ENCODE measurements at regions not wholly inside any gene's neighbourhood (a gene's known extent, or its start where the extent isn't known, plus 50 kb on each side); places are given as distances from the start of the nearest gene placed in this dataset.

- Mint-ChIP-seq H3K4me3 (no peak overlapping the region), H3K4me1 (ENCODE audit: low read depth) (no peaks in the 10 kb centered on the region), H3K36me3 (ENCODE audit: insufficient read depth) (no peaks in the 10 kb centered on the region), H3K9me3 (no peaks in the 10 kb centered on the region), H3K27me3 (ENCODE audit: low read depth) (peaks cover 23% of the 10 kb centered on the region)
- DNase-seq, result no peak
- ATAC-seq, result no peak
These were observed 412.4 kb downstream of the MTX2 start for GRCh38 chr2:176681584-176682115.

- Mint-ChIP-seq H3K36me3 (ENCODE audit: insufficient read depth) (no peaks in the 10 kb centered on the region), H3K4me3 (no peak overlapping the region), H3K4me1 (ENCODE audit: low read depth) (no peaks in the 10 kb centered on the region), H3K9me3 (no peaks in the 10 kb centered on the region), H3K27me3 (ENCODE audit: low read depth) (peaks cover 23% of the 10 kb centered on the region)
- no peak for ATAC-seq
- no peak for DNase-seq
These were observed 413.0 kb downstream of the MTX2 start for GRCh38 chr2:176682278-176682677.

- H3K27me3 Mint-ChIP-seq (ENCODE audit: low read depth), result peaks cover 27% of the 10 kb centered on the region
These were observed 414.4 kb downstream of the MTX2 start for GRCh38 chr2:176683618-176684111.

GRCh38 chr2:176685908-176686307 lies 416.7 kb downstream of the MTX2 start:
- Mint-ChIP-seq H3K4me3 (no peak overlapping the region), H3K36me3 (ENCODE audit: insufficient read depth) (no peaks in the 10 kb centered on the region), H3K4me1 (ENCODE audit: low read depth) (no peaks in the 10 kb centered on the region), H3K27me3 (ENCODE audit: low read depth) (peaks cover 16% of the 10 kb centered on the region), H3K9me3 (no peaks in the 10 kb centered on the region)
- no peak for ATAC-seq
- no peak for DNase-seq

More at GRCh38 chr2:176683618-176684111, 414.4 kb downstream of the MTX2 start:
- Mint-ChIP-seq H3K4me1 (ENCODE audit: low read depth) (no peaks in the 10 kb centered on the region), H3K36me3 (ENCODE audit: insufficient read depth) (no peaks in the 10 kb centered on the region), H3K9me3 (no peaks in the 10 kb centered on the region), H3K4me3 (no peak overlapping the region)
- ATAC-seq (no peak), DNase-seq (no peak)

- no peak for DNase-seq
- Mint-ChIP-seq H3K4me1 (ENCODE audit: low read depth) (no peaks in the 10 kb centered on the region), H3K4me3 (no peak overlapping the region), H3K9me3 (no peaks in the 10 kb centered on the region), H3K36me3 (ENCODE audit: insufficient read depth) (no peaks in the 10 kb centered on the region), H3K27me3 (ENCODE audit: low read depth) (peaks cover 15% of the 10 kb centered on the region)
- no peak for ATAC-seq
These were observed 417.1 kb downstream of the MTX2 start for GRCh38 chr2:176686328-176686727.

GRCh38 chr2:176687342-176687741 lies 418.1 kb downstream of the MTX2 start:
- Mint-ChIP-seq H3K27me3 (ENCODE audit: low read depth) (peaks cover 18% of the 10 kb centered on the region), H3K4me1 (ENCODE audit: low read depth) (no peaks in the 10 kb centered on the region), H3K36me3 (ENCODE audit: insufficient read depth) (no peaks in the 10 kb centered on the region), H3K4me3 (no peak overlapping the region), H3K9me3 (no peaks in the 10 kb centered on the region)
- no peak for ATAC-seq
- no peak for DNase-seq

GRCh38 chr2:176687944-176688343 lies 418.7 kb downstream of the MTX2 start:
- Mint-ChIP-seq H3K36me3 (ENCODE audit: insufficient read depth) (no peaks in the 10 kb centered on the region), H3K4me3 (no peak overlapping the region), H3K4me1 (ENCODE audit: low read depth) (no peaks in the 10 kb centered on the region), H3K27me3 (ENCODE audit: low read depth) (peaks cover 17% of the 10 kb centered on the region), H3K9me3 (no peaks in the 10 kb centered on the region)
- ATAC-seq (no peak), DNase-seq (no peak)

GRCh38 chr2:176689711-176690110 lies 420.5 kb downstream of the MTX2 start:
- DNase-seq (no peak), ATAC-seq (no peak)
- no peaks in the 10 kb centered on the region for H3K36me3 Mint-ChIP-seq (ENCODE audit: insufficient read depth)
- H3K4me3 Mint-ChIP-seq, result no peak overlapping the region
- H3K9me3 Mint-ChIP-seq, result no peaks in the 10 kb centered on the region
- H3K4me1 Mint-ChIP-seq (ENCODE audit: low read depth), result no peaks in the 10 kb centered on the region
- peaks cover 17% of the 10 kb centered on the region for H3K27me3 Mint-ChIP-seq (ENCODE audit: low read depth)

- no peak for DNase-seq
- ATAC-seq, result no peak
- peaks cover 14% of the 10 kb centered on the region for H3K27me3 Mint-ChIP-seq (ENCODE audit: low read depth)
These were observed 422.2 kb downstream of the MTX2 start for GRCh38 chr2:176691471-176691870.

GRCh38 chr2:176692533-176692932 lies 423.3 kb downstream of the MTX2 start:
- Mint-ChIP-seq H3K9me3 (no peaks in the 10 kb centered on the region), H3K36me3 (ENCODE audit: insufficient read depth) (no peaks in the 10 kb centered on the region), H3K27me3 (ENCODE audit: low read depth) (peaks cover 18% of the 10 kb centered on the region), H3K4me3 (no peak overlapping the region), H3K4me1 (ENCODE audit: low read depth) (no peaks in the 10 kb centered on the region)
- DNase-seq, result no peak
- no peak for ATAC-seq

More at GRCh38 chr2:176691471-176691870, 422.2 kb downstream of the MTX2 start:
- no peaks in the 10 kb centered on the region for H3K4me1 Mint-ChIP-seq (ENCODE audit: low read depth)
- H3K9me3 Mint-ChIP-seq, result no peaks in the 10 kb centered on the region
- H3K4me3 Mint-ChIP-seq, result no peak overlapping the region
- no peaks in the 10 kb centered on the region for H3K36me3 Mint-ChIP-seq (ENCODE audit: insufficient read depth)

- no peak overlapping the region for H3K4me3 Mint-ChIP-seq
- no peaks in the 10 kb centered on the region for H3K9me3 Mint-ChIP-seq
- ATAC-seq, result no peak
- H3K36me3 Mint-ChIP-seq (ENCODE audit: insufficient read depth), result no peaks in the 10 kb centered on the region
- DNase-seq, result no peak
- H3K4me1 Mint-ChIP-seq (ENCODE audit: low read depth), result no peaks in the 10 kb centered on the region
- peaks cover 12% of the 10 kb centered on the region for H3K27me3 Mint-ChIP-seq (ENCODE audit: low read depth)
These were observed 429.9 kb downstream of the MTX2 start for GRCh38 chr2:176699098-176699497.

- Mint-ChIP-seq H3K4me1 (ENCODE audit: low read depth) (no peaks in the 10 kb centered on the region), H3K36me3 (ENCODE audit: insufficient read depth) (no peaks in the 10 kb centered on the region), H3K27me3 (ENCODE audit: low read depth) (peaks cover 13% of the 10 kb centered on the region), H3K4me3 (no peak overlapping the region), H3K9me3 (no peaks in the 10 kb centered on the region)
- DNase-seq (no peak), ATAC-seq (no peak)
These were observed 430.4 kb downstream of the MTX2 start for GRCh38 chr2:176699644-176700043.

- H3K4me1 Mint-ChIP-seq (ENCODE audit: low read depth), result no peaks in the 10 kb centered on the region
- H3K36me3 Mint-ChIP-seq (ENCODE audit: insufficient read depth), result no peaks in the 10 kb centered on the region
- H3K4me3 Mint-ChIP-seq, result no peak overlapping the region
- H3K9me3 Mint-ChIP-seq, result no peaks in the 10 kb centered on the region
- DNase-seq, result no peak
- H3K27me3 Mint-ChIP-seq (ENCODE audit: low read depth), result peaks cover 12% of the 10 kb centered on the region
- no peak for ATAC-seq
These were observed 432.9 kb downstream of the MTX2 start for GRCh38 chr2:176702131-176702530.

GRCh38 chr2:176704282-176704858 lies 435.1 kb downstream of the MTX2 start:
- H3K36me3 Mint-ChIP-seq (ENCODE audit: insufficient read depth), result no peaks in the 10 kb centered on the region
- H3K27me3 Mint-ChIP-seq (ENCODE audit: low read depth), result peaks cover 8% of the 10 kb centered on the region
- H3K9me3 Mint-ChIP-seq, result no peaks in the 10 kb centered on the region
- no peaks in the 10 kb centered on the region for H3K4me1 Mint-ChIP-seq (ENCODE audit: low read depth)
- ATAC-seq (no peak), DNase-seq (no peak)
- H3K4me3 Mint-ChIP-seq, result no peak overlapping the region

GRCh38 chr2:176709149-176709951 lies 440.1 kb downstream of the MTX2 start:
- Mint-ChIP-seq H3K36me3 (ENCODE audit: insufficient read depth) (no peaks in the 10 kb centered on the region), H3K4me3 (no peak overlapping the region), H3K9me3 (no peaks in the 10 kb centered on the region), H3K4me1 (ENCODE audit: low read depth) (no peaks in the 10 kb centered on the region), H3K27me3 (ENCODE audit: low read depth) (peaks cover 10% of the 10 kb centered on the region)
- DNase-seq, result no peak
- ATAC-seq, result no peak
